ENCODE measurements at regions not wholly inside any gene's neighbourhood (a gene's known extent, or its start where the extent isn't known, plus 50 kb on each side); places are given as distances from the start of the nearest gene placed in this dataset.
A peak's percentile ranks its signal among the peaks of the same experiment; 100 is the strongest.

DNA sequence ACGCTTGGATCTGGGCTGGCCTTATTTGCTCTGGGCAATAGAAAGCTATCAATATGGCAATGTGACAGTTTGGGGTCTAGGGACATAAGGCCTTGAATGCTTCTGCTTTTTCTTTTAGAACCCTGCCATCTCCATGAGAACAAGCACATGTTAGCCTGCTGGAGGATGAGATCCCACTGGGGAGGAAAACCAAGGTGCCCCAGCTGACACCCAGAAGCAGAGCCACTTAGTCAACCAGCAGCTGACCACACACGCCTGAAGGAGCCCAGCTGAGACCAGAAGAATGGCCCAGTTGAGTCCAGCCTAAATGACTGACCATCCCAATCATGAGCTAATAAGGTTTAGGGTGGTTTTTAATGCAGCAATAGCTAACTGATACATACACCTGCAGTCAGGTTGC lies 171.2 kb downstream of the AHSP start:
- Histone ChIP-seq H3K9me3 (no peaks in the 10 kb centered on the region), H3K4me1 (peaks cover 0 to 20% (median 0%) of the 10 kb centered on the region in 4 donors), H3K27me3 (peaks cover 0 to 7% of the 10 kb centered on the region in 2 donors), H3K4me3 (no peak overlapping the region), H3K27ac (no peak overlapping the region), H3K36me3 (peaks cover 0 to 13% (median 0%) of the 10 kb centered on the region in 3 donors)
- no peak for DNase-seq (ENCODE audit: low spot score in 2 of 2)
- 46 to 75% methylated on average over 2 of the region's 2 CpGs for WGBS, 2 donors
- TF ChIP-seq, protein P1, sequence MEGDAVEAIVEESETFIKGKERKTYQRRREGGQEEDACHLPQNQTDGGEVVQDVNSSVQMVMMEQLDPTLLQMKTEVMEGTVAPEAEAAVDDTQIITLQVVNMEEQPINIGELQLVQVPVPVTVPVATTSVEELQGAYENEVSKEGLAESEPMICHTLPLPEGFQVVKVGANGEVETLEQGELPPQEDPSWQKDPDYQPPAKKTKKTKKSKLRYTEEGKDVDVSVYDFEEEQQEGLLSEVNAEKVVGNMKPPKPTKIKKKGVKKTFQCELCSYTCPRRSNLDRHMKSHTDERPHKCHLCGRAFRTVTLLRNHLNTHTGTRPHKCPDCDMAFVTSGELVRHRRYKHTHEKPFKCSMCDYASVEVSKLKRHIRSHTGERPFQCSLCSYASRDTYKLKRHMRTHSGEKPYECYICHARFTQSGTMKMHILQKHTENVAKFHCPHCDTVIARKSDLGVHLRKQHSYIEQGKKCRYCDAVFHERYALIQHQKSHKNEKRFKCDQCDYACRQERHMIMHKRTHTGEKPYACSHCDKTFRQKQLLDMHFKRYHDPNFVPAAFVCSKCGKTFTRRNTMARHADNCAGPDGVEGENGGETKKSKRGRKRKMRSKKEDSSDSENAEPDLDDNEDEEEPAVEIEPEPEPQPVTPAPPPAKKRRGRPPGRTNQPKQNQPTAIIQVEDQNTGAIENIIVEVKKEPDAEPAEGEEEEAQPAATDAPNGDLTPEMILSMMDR (IDR thresholded peaks at IDR 0.05), result no peak
- TF ChIP-seq EP300 (IDR thresholded peaks at IDR 0.05) (no peak), POLR2A (IDR thresholded peaks at IDR 0.05) (no peak)

DNA sequence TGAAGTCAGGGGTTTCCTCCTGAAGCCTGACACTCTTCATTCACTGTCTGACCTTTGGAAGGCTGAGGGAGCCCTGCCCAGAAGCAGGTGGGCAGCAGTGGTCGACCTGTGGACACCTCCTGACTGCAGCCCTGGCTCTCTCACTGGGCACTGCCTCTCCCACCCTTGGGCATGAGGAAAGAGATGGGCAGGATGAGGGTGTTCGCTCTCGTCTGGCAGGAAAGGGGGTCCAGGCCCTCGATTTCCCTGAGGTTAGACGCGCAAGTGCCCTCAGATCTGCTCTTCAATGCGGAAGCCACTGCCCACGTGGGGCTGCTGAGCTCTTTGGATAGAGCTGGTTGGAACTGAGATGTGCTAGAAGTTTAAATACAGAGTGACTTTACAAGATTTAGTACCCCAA lies 171.9 kb downstream of the AHSP start:
- 75 to 79% methylated on average over 7 to 8 of the region's 8 CpGs for WGBS, 2 donors
- Histone ChIP-seq H3K27me3 (peaks cover 0 to 7% of the 10 kb centered on the region in 2 donors), H3K4me3 (no peak overlapping the region), H3K36me3 (peaks cover 0 to 20% (median 0%) of the 10 kb centered on the region in 3 donors), H3K4me1 (peaks cover 0 to 20% (median 0%) of the 10 kb centered on the region in 4 donors), H3K27ac (no peak overlapping the region), H3K9me3 (no peaks in the 10 kb centered on the region)
- no peak for DNase-seq (ENCODE audit: low spot score in 2 of 2)
- TF ChIP-seq EP300 (IDR thresholded peaks at IDR 0.05), result no peak

DNA sequence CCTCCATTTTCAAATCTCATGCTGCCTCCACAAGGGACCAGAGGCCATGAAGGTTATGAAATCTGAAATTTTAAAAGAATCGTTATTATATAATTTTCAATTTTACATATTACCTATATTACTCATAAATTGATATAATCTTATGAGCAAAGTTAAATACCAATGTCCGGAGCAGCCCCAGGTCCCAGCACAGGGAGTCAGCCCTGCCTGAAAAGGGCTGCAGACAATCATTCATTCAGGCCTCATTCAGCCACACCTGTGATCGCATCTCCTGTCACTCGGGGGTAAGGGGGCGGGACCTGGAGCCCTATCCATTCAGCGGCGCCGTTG lies 172.5 kb downstream of the AHSP start:
- Histone ChIP-seq H3K4me1 (peaks cover 0 to 20% (median 0%) of the 10 kb centered on the region in 4 donors), H3K27ac (peak overlapping the region in 2 of 4 donors; percentile 71 to 87), H3K27me3 (peaks cover 0 to 7% of the 10 kb centered on the region in 2 donors), H3K4me3 (peak overlapping the region; percentile 49 to 82 (median 70)), H3K36me3 (peaks cover 0 to 26% (median 0%) of the 10 kb centered on the region in 3 donors), H3K9me3 (no peaks in the 10 kb centered on the region)
- 13 to 14% methylated on average over 8 of the region's 8 CpGs for WGBS, 2 donors
- TF ChIP-seq POLR2A (IDR thresholded peaks at IDR 0.05), result no peak
- no peak for DNase-seq (ENCODE audit: low spot score in 2 of 2)

DNA sequence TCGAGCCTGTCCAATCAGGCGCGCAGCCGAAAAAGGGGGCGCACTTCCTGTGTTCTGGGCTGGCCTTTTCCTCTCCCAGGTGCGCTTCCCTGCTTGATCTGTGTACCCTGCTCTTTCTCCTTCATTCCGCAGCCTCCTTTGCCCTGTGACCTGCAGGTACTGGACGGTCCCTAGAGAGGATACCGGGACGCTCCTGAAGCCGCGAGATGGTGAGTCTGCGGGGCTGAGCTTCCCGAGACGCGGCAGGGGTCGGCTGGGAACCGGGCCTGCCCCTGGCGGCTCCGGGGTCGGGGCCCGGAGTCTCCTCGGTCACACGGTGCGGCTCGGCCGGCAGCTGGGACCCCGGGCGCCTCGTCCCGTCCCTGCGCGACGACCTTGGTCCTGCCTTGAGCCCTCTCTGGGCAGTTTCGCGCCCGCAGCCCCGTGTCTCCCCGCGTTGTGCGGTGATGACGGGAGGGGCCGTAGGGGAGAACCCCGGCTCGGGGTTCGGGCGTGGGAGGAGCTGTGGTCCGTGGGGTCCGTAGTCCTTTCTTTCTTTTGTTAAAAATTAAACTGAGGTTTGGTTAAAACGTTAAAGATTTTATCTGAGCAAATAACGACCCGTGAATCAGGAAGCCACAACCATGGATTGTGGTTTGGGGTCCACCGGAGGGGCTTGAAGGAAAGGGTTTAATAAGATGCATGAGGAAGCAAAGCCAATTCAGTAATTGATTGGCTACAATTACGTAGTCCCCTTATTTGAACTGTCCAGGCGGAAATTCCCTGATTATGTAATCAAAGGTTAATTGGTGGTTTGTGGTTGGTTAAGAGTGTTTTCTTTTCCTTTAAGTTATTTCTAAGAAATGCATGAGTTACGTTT lies 172.8 kb upstream of the ZNF267 start:
- no peaks in the 10 kb centered on the region for H3K9me3 ChIP-seq
- peak overlapping the region in 2 of 4 donors; percentile 71 to 87 for H3K27ac ChIP-seq
- no peak for TF ChIP-seq POLR2A (IDR thresholded peaks at IDR 0.05)
- TF ChIP-seq, protein P1 (IDR thresholded peaks at IDR 0.05), result no peak
- no peak for TF ChIP-seq EP300 (IDR thresholded peaks at IDR 0.05)
- H3K27me3 ChIP-seq, result peaks cover 0 to 7% of the 10 kb centered on the region in 2 donors
- H3K4me1 ChIP-seq, result peaks cover 0 to 20% (median 0%) of the 10 kb centered on the region in 4 donors
- H3K4me3 ChIP-seq, result peak overlapping the region; percentile 49 to 82 (median 70)
- DNase-seq (ENCODE audit: low spot score in 2 of 2), result peak; percentile 75 to 80
- 2 to 3% methylated on average over 44 to 56 of the region's 56 CpGs for WGBS, 2 donors
- peaks cover 0 to 32% (median 0%) of the 10 kb centered on the region in 3 donors for H3K36me3 ChIP-seq

DNA sequence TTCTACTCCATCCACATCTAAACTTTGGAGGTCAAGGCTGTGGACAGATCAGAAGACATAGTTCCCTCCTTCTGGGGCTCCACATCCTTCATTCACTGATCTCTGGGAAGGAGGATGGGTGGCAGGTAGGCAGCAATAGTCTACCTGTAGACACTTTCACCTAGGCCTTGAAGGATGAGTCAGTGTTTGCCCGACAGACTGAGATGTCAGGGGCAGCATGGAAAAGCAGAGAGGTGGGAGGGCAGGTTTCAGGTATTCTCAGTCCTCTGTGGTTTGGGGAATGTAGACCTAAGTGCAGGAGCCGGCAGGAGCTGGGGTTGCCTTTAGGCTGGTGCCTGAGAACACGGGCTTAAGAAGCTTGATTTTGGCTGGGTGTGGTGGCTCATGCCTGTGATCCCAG lies 171.9 kb upstream of the ZNF267 start:
- H3K27me3 ChIP-seq, result peaks cover 0 to 7% of the 10 kb centered on the region in 2 donors
- H3K36me3 ChIP-seq, result peaks cover 0 to 42% (median 0%) of the 10 kb centered on the region in 3 donors
- no peak for DNase-seq (ENCODE audit: low spot score in 2 of 2)
- no peaks in the 10 kb centered on the region for H3K9me3 ChIP-seq
- TF ChIP-seq EP300 (IDR thresholded peaks at IDR 0.05), result no peak
- no peak for TF ChIP-seq POLR2A (IDR thresholded peaks at IDR 0.05)
- TF ChIP-seq, protein P1 (IDR thresholded peaks at IDR 0.05), result no peak
- WGBS, 2 donors, result 61 to 75% methylated on average over 3 of the region's 3 CpGs
- no peak overlapping the region for H3K27ac ChIP-seq
- H3K4me1 ChIP-seq, result peaks cover 0 to 20% (median 0%) of the 10 kb centered on the region in 4 donors
- H3K4me3 ChIP-seq, result peak overlapping the region in 1 of 4 donors; percentile 2

DNA sequence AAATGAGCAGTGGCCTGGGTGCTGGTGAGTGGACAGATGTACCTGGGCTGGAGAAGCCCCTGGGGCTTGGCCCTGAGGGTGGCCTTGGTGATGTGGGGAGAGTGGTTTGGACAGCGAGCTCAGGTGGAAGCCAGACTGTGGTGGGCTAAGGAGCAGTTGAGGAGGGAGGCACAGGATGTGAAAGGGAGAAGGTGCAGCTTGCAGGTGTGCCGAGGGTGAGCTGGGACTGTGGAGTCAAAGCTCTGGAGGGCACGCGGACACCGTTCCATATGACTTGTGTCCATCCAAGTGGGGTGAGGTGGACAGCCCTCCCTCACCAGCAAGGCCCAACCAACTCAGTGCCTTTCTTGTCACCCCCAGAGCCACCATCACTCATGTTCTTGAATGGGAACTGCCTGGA lies 170.8 kb upstream of the ZNF267 start:
- no peak for DNase-seq (ENCODE audit: low spot score in 2 of 2)
- H3K9me3 ChIP-seq, result no peaks in the 10 kb centered on the region
- H3K36me3 ChIP-seq, result peaks cover 0 to 52% (median 0%) of the 10 kb centered on the region in 3 donors
- peaks cover 0 to 20% (median 0%) of the 10 kb centered on the region in 4 donors for H3K4me1 ChIP-seq
- no peak for TF ChIP-seq POLR2A (IDR thresholded peaks at IDR 0.05)
- TF ChIP-seq, protein P1 (IDR thresholded peaks at IDR 0.05), result no peak
- no peak for TF ChIP-seq EP300 (IDR thresholded peaks at IDR 0.05)
- H3K27me3 ChIP-seq, result peaks cover 0 to 7% of the 10 kb centered on the region in 2 donors
- 97 to 99% methylated on average over 5 of the region's 5 CpGs for WGBS, 2 donors
- no peak overlapping the region for H3K27ac ChIP-seq
- H3K4me3 ChIP-seq, result no peak overlapping the region
